HG02763 (cell line): ENCODE measurements at regions not wholly inside any gene's neighbourhood (a gene's known extent, or its start where the extent isn't known, plus 50 kb on each side); places are given as distances from the start of the nearest gene placed in this dataset.
"Not testable (repeated sequence)": the region's sequence is repeated elsewhere in the genome, so short reads cannot be mapped to it uniquely, and the experiment has no call there.

Experiments used
- ATAC-seq: cut with Tn5 transposase; IDR thresholded peaks from one replicate; pipeline ENCODE4 v1.9.1; 2021; ENCODE audit warnings: mild to moderate bottlenecking, moderate library complexity; ENCODE audit not compliant: unreplicated experiment

DNA sequence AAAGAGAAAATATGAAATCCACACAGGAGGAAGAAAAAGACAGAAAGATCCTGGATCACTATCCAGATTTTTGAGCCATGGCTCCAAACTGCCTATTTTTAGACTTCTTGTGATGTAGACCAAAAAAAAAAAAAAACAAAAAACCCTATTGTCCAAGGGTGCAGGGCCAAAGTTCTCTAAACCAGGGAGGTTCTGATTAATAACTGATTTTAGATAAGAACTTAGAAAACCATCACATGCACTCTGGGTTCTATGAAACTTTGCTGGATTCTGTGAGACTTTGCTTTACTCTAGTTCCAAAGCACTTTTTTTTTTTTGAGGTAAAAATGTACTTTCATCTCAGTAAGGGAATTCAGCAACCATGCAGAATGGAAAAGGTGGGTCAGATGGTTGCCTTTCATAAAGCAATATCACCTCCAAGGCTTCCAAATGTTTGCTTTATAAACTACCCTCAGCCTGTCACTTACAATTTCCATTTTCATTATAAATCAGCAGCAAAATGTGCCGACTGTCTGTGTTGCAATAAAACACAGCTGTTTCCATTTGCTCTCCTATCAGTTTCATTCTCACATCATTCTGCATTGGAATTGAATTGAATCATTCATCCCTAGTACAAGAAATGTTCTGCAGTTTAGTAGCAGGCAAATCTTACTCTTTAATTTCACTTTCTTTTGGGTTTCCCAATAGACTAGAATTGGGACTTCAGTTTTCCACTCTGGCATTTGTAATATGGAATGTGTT, 1584.3 kb upstream of the RAG2 start:
- ATAC-seq: no peak

DNA sequence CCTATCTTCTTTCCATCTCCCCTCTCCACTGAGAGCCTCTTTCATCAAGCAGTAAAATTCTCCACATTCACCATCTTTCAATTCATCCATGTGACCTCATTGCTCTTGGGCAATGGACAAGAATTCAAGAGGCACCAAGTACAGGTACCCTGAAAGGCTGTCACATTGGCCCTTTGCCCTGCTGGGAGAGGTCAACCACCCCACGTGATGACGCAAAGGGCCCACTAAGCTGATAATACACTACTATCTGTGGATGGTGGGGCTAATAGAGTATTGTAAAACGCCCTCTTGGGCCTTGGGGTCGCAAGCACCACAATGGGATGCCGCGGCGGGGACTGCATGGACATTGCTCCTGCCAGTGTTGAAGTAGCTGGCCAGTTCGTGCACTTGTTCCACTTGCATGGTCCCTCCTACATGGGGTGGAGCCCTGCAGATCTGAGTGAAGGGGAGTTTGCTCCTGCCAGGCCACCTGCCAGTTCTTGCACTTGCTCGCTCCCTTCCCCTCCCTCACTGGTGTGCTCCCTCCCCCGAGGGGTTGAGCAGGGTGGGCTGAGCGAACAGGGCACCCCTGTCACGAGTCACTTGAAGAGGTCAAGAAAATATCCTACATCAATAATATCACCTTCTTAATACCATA, 1578.8 kb upstream of the RAG2 start:
- ATAC-seq: no peak

DNA sequence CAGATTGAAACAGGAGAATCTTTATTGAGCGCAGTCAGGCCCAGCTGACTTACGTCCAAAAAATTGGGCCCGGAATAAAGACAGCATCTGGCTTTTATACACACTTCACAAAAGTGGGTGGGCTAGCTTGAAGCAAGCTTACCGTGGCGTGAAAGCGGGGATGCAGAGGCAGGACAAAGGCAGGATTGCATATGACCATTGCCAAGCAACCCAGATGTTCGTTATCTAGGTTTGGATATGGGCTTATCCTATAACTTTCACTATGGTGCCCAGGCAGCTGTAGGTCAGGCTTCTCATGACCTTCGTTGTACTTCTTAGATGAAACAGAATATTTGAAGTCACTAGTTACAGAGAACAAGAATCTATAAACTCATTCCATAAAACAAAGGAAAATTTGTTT, 1575.6 kb upstream of the RAG2 start:
- ATAC-seq: no peak

DNA sequence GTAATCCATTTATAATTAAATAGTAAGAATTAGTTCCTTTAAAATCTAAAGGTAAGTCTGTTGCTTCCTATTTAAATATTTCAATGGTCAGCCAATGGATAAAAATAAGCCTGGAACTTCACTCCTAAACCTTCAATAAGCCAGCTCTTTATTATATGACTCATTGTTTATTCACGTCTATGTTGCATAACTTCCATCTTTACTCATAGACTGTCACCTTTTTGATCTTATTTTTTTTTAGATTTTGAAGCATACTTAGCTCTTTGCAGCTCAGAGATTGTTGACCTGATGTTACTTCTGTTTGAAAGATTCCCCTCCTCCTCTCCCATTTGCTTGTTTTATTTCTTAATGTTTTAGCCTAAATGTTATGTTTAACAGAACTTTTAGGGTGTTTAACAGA, 1571.2 kb upstream of the RAG2 start:
- no peak for ATAC-seq

DNA sequence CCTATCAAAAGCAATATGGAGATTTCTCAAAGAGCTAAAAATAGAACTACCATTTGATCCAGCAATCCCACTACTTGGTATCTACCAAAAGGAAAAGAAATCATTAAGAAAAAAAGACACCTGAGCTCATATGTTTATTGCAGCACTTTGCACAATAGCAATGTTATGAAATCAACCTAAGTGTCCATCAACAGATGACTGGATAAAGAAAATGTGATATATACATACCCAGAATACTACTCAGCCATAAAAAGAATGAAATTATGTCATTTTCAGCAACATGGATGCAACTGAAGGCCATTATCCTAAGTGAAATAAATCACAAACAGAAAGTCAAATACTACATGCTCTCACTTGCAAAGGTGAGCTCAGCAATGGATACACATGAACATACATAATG, 1565.5 kb upstream of the RAG2 start:
- ATAC-seq: no peak

DNA sequence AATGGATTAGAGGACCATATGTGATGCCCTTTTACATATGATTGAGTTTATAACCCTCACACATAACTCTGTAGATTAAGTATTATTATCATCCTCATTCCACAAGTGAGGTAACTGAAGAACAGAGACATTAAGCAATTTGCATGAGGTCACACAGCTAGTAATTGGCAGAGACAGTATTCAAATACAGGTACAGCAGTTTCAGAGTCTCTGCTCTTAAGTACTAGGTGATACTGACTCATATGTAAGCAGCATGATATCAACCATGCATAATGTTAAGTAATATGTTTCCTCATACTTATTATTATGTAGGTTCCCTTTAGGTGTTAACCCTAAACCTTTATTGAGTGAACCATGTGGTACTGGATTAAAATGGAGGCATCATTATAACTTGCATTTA, 1562.4 kb upstream of the RAG2 start:
- no peak for ATAC-seq

DNA sequence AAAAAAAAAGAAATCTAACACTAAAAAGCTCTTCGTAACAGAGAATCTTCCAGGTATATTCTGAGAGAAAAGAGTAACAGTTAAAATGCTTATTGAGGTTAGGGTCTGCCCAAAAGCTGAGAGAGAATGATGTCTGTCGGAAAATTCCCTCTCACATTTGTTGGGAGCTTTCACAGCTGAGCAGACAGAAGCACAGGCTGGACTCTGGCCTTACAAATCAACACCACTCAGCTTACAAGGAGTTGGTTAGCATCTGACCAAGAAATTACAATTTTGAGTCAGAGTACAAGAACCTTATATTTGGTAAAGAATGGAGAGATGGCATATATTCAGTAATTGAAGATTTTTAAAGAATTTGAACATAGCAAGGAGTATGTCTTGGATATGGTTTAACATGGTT, 1561.0 kb upstream of the RAG2 start:
- no peak for ATAC-seq

DNA sequence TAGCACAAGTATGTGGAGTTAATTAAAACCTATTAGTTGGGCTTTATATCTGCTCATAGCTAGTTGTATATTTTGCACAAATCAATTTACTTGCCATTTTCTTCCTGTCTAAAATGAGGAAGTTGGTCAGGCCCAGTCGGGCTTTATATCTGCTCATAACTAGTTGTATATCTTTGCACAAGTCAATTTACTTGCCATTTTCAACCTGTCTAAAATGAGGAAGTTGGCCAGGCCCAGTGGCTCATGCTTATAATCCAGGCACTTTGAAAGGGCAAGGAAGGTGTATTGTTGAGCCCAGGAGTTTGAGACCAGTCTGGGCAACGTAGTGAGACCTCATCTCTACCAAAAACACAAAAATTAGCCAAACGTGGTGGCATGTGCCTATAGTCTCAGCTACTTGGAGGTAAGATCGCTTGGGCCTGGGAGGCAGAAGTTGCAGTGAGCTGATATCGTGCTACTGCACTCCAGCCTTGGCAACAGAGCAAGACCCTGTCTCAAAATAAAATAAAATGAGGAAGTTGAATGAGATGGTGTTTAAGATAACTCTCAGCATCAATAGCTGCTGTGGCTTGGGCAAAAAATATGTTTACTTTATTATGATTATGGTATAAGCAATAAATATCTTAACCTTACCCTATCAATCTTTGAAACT, 1558.6 kb upstream of the RAG2 start:
- no peak for ATAC-seq

DNA sequence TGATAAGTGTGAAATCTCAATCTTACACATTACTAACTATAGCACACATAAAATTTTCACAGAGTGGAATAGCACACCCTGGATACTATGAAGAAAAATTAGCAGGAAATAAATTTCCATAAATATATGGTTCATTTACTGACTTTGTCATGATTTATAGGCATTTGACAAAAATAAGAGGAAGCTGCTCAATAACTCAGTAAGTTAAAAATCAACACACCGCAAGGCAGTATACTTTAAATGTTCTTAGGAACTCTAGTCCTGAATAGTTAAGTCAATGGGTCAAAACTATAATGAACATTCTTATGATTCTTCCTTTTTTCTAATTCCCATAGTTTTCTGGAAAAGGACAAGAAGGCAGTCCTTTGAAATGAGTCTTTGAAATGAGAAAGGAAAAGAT, 1557.8 kb upstream of the RAG2 start:
- ATAC-seq: no peak

DNA sequence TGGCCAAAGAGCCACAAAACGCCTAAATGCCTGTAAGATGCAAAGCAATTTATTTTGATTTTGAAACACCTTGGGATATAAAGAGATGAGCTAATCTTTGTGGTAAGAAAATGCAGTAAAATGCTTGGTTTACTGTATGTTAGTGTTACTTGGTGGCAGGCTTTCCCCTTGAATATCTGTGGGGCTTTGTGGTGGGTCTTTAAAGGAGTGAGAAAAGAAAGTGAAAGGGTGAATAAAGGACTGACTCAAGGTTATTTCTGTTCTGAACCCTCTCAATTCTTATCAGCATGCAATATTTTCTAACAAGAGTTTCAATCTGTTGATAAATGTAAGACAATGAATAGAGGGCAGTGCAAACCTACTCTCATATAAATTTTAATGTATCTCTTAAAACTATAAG, 1555.9 kb upstream of the RAG2 start:
- ATAC-seq: no peak

DNA sequence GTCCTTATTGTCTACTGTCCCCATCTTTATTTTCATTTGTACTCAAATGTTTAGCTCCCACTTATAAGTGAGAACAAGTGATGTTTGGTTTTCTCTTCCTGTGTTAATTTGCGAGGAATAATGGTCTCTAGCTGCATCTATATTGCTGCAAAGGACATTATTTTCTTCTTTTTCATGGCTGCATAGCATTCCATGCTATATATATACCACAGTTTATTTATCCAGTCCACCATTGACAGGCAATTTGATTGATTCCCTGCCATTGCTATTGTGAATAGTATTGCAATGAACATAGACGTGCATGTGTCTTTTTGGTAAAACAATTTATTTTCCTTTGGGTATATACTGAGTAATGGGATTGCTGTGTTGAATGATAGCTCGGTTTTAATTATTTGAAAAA, 1545.8 kb upstream of the RAG2 start:
- no peak for ATAC-seq

DNA sequence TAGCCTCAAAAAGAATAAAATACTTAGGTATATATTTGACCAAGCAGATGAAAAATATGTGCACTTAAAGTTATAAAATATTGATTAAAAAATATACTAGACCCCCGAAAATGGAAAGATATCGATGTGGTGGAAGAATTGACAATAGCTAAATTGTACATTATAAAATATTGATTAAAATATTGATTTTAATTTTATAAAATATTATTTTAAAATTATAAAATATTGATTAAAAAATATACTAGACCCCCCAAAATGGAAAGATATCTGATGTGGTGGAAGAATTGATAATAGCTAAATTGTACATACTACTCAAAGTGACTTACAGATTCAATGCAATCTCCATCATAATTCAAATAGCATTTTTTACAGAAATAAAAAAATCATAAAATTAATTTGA, 1540.9 kb upstream of the RAG2 start:
- ATAC-seq: no peak

DNA sequence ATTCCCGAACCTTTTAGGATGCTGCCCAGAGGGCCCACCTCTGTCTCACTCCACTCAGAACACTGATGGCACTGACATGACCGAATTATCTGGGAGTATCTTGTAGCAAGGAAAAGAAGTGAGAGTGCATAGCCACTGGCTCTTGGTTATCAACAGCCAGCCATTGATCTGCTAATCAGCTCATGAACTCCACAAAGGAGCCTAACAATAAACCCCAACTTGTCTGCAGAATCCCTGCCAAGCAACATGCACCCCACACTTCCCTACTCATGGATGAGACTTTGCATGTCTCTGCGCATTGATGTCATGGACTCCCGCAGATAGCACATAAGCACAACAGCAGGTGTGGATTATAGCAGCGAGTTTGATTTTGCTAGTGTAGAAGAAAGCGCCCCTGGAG, 1538.9 kb upstream of the RAG2 start:
- no peak for ATAC-seq

DNA sequence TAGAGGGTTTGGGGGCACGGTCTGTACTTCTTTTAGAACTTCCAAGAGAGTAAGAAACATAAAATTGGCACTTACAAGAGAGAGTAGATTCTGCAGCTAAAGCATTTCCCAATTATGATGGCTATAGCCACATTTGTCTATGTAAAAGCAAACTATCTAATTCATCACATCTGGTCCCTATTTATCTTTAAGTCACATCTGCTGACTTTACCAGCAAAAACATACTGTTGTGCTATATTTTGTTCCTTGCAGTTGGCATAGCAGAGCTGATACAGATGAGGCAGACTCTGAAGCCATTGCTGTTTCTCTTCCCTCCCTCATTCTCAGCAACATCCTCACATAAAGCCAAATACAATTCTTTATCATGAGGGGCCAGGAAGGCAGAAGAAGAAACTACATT, 1533.5 kb upstream of the RAG2 start:
- ATAC-seq: no peak

DNA sequence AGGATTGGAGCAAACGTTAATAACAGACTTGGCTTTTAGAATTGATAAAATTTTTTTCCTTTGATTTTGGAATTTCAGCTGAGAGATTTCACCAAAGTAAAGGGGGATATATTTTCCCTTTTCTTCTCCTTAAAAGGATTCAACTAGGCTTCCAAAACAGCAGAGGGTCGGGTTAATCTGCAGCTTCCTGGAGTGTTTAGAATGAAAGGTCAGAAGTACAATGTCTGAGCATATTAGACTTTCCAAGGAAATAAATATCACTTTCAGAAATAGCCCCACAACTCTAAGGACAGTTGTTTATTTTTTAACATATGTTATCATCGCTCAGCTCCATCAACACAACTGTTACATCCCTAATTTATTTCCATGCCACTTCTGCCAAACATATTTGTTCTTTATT, 1532.9 kb upstream of the RAG2 start:
- ATAC-seq: no peak

DNA sequence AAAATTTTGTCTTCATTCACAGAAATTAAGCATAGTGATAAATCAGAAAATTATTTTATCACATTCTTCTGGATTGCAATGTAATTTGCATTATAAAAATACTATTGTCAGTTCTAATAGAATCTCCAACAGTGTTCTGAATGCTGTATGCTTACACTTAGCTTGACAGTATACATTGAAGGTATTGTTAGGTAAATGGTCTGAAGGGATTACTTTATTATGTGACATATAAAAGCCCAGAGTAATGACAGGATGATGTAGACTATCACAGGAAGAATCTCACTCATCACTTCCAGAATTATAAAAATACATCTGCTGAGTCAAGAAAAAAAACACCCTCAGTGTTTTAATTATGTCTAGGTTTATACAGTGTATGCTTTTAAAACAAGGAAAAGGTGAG, 1532.5 kb upstream of the RAG2 start:
- no peak for ATAC-seq

DNA sequence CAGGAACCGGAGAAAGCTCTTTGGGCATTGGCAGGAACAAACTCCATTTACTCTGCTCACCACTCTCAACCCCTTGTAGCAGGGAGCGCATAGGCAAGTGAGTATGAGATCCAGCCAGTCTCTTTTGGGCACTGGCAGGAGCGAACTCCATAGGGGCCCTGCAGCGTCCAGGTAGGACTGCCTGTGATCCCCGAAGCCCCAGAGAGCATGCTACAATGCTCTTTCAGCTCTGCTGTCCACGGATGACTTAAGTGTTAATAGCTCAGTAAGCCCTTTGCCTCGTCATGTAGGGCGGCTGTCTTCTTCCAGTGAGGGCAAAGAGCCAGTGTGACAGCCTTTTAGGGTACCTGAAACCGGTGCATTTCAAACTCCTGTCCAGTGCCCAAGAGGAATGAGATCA, 1525.6 kb upstream of the RAG2 start:
- ATAC-seq: no peak

DNA sequence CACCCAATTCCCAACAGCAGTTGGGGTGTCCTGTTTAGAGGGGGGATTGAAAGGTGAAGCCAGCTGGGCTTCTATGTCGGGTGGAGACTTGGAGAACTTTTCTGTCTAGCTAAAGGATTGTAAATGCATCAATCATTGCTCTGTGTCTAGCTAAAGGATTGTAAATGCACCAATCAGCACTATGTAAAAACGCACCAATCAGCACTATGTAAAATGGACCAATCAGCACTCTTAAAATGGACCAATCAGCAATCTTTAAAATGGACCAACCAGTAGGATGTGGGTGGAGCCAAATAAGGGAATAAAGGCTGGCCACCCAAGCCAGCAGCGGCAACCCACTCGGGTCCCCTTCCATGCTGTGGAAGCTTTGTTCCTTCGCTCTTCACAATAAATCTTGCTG, 1518.6 kb upstream of the RAG2 start:
- not testable (repeated sequence) for ATAC-seq

DNA sequence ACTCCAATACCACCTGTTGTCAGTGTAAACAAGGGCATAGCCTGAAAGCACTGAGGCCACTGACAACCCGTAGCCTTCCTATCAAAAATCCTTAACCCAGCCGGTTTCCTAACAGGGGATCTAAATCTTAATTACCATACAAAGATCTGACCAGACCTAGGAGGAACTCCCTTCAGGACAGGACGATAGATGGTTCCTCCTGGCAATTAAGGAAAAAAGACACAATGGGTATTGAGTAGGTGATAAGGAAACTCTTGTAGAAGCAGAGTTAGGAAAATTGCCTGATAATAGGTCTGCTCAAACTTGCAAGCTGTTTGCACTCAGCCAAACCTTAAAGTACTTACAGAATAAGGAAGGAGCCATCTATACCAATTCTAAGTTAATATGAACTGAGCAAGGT, 1517.3 kb upstream of the RAG2 start:
- ATAC-seq: not testable (repeated sequence)

DNA sequence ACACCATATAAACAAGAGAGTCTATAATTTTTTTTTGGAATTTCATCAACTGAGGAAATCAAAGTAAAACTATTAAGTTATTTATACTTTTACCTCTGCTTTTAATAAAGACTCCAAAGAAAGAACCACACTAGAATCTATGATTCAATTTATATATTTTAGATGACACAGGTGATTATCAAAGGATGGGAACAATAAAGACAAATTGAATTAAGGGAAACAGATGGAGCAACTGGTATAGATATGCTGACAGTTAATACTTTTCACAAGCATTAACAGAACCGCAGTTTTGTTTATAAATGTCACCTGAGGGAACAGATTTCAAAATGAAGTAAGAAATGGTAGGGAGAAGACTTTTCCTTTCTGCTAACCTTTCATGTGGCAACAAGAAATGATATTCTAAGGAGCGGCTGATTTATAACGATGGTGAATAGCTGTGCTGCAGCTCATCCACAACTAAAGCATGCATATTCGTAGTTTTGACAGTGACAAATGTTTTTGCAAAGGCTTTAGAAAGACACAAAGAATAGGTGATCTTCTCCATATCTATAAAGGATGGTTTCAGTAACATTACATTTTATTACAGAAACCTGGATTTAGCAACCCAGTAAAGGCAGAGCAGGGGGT, 1502.9 kb upstream of the RAG2 start:
- ATAC-seq: no peak

DNA sequence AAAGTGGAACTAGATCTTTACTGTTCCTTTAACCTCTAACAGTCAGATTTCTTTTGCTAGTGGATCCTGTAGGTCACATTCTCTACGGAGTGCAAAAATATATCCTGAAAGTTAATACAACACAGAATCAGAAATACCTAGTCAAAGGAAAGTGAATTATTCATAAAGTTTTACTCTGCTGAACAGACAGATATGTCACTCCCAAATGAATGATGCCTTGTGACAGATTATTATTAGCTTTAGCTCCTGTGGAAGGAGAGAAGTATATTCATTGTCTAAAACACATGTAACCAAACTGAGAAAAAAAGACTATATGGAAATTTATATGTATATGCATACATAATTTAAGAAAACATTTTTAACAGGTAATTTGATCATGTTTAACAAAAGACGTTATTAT, 1497.2 kb upstream of the RAG2 start:
- ATAC-seq: no peak

DNA sequence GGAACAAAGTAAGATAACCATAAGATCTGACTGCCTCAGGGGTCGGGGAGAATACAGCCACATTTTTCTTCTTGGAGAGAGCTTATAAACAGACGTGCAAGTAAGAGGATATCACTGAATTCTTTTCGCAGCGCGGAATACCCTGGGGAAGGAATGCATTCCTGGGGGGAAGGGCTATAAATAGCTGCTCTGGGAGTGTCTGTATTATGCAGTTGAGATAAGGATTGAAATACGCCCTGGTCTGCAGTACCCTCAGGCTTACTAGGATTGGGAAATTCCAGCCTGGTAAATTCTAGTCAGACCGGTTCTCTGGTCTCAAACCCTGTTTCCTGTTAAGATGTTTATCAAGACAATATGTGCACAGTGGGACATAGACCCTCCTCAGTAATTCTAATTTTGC, 1491.7 kb upstream of the RAG2 start:
- no peak for ATAC-seq
